ENCODE measurements at regions not wholly inside any gene's neighbourhood (a gene's known extent, or its start where the extent isn't known, plus 50 kb on each side); places are given as distances from the start of the nearest gene placed in this dataset.

GRCh38 chr16:77668201-77668600 is 54.1 kb upstream of the NUDT7 start:
- DNase-seq = no peak

GRCh38 chr16:77669057-77669456 is 53.3 kb upstream of the NUDT7 start:
- DNase-seq = no peak

Measured in NCI-H524 treated with DMSO at 0.1 percent for 48 hours (cell line).